ENCODE measurements at regions not wholly inside any gene's neighbourhood (a gene's known extent, or its start where the extent isn't known, plus 50 kb on each side); places are given as distances from the start of the nearest gene placed in this dataset.

GRCh38 chr18:46360102-46360699 lies 256.0 kb downstream of the HAUS1 start:
- TF ChIP-seq, protein P1, sequence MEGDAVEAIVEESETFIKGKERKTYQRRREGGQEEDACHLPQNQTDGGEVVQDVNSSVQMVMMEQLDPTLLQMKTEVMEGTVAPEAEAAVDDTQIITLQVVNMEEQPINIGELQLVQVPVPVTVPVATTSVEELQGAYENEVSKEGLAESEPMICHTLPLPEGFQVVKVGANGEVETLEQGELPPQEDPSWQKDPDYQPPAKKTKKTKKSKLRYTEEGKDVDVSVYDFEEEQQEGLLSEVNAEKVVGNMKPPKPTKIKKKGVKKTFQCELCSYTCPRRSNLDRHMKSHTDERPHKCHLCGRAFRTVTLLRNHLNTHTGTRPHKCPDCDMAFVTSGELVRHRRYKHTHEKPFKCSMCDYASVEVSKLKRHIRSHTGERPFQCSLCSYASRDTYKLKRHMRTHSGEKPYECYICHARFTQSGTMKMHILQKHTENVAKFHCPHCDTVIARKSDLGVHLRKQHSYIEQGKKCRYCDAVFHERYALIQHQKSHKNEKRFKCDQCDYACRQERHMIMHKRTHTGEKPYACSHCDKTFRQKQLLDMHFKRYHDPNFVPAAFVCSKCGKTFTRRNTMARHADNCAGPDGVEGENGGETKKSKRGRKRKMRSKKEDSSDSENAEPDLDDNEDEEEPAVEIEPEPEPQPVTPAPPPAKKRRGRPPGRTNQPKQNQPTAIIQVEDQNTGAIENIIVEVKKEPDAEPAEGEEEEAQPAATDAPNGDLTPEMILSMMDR (IDR thresholded peaks at IDR 0.05; ENCODE audit: borderline replicate concordance, extremely low read depth, low read length, poor library complexity, severe bottlenecking), result no peak
- TF ChIP-seq EZH2 (IDR thresholded peaks at IDR 0.05; ENCODE audit: borderline replicate concordance, low read depth, low read length, severe bottlenecking), result no peak

Data from DND-41 (cell line).